ENCODE measurements at regions not wholly inside any gene's neighbourhood (a gene's known extent, or its start where the extent isn't known, plus 50 kb on each side); places are given as distances from the start of the nearest gene placed in this dataset.

DNA sequence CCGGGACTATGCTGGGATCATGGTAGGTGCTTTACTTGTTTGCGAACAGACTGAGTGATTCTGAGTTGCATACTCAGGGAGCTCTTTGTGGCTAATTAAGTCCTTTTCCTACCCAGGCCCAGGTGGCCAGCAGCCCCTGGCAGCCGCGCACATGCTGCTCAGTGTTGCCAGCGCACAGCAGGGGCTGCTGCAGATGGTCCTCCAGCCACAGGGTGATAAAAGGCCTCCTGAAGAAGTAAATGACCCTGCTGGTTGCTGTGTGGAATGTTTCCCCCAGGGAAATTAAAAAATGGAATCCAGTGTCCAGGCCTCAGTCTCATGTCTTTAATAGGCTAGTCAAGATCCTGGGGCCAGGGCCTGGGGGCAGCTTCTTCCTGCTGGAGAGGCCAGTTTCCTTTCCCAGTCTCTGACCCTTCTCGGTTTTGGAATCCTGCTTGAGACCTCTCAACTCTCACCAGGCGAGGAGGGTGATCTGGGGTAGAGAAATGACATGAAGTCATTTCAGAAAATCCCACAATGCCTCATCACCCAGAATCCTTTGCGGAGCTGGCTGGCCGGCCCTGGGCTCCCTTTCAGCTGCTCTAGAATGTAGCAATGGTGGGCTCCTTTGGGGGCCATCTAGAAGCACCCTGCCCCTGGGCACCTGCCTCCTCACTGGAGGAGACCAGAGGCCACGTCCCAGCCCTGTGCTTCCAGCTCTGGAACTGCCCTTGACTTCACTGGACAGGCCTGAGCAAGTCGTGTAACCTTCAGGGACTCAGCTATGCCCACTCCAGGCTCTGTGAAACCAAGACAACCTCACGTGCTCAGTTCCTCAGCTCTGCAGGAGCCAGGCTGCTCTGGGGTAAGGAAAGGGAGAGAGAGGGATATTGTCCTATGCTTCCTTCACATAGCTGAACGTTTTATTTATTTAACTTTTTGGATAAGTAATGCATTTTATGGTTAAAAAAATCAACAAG is 131.4 kb downstream of the MRPS6 start:
- H3K27me3 ChIP-seq (ENCODE audit: insufficient read depth, low read length): no peaks in the 10 kb centered on the region
- H2AFZ ChIP-seq (ENCODE audit: low read depth, low read length): no peak overlapping the region
- H3K9me3 ChIP-seq (ENCODE audit: low read length): no peaks in the 10 kb centered on the region
- no peaks in the 10 kb centered on the region for H3K36me3 ChIP-seq (ENCODE audit: insufficient read depth, low read length)
- H3K4me1 ChIP-seq (ENCODE audit: insufficient read depth, low read length): peaks cover 25% of the 10 kb centered on the region
- no peak overlapping the region for H3K4me3 ChIP-seq (ENCODE audit: low read length)

DNA sequence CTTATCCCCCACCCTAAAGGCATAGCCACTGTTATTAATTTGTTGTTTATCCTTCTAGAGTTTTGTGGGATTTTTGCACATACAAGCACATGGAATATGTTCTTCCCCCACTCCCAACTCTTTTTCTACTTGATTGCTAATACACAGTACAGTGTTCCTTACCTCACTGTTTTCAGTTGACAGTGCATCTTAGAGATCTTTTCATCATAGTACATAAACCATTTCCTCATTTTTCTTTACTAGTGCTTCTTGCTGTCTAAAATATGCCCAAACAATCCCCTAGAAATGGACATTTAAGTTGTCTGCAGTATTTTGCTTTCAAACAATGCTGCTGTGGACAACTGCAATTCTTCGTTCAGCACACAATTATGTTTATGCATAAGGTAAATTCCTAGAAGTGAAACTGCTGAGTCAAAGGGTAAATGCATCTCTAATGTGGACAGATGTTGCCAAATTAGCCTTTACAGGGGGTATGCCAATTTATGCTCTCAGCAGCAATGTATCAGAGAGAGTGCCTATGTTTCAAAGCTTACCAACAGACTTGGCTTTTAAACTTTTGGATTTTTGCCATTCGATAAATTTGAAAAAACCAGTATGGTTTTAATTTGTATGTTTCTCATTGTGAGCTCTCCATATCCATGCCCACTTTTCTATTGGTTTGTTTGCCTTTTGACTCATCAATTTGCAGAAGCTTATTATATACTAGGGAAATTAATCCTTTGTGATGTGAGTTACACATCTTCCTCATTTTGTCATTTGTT is 132.6 kb downstream of the MRPS6 start:
- Histone ChIP-seq H2AFZ (ENCODE audit: low read depth, low read length) (no peak overlapping the region), H3K4me3 (ENCODE audit: low read length) (no peak overlapping the region), H3K4me1 (ENCODE audit: insufficient read depth, low read length) (peaks cover 25% of the 10 kb centered on the region), H3K9me3 (ENCODE audit: low read length) (no peaks in the 10 kb centered on the region), H3K36me3 (ENCODE audit: insufficient read depth, low read length) (no peaks in the 10 kb centered on the region), H3K27me3 (ENCODE audit: insufficient read depth, low read length) (no peaks in the 10 kb centered on the region)

DNA sequence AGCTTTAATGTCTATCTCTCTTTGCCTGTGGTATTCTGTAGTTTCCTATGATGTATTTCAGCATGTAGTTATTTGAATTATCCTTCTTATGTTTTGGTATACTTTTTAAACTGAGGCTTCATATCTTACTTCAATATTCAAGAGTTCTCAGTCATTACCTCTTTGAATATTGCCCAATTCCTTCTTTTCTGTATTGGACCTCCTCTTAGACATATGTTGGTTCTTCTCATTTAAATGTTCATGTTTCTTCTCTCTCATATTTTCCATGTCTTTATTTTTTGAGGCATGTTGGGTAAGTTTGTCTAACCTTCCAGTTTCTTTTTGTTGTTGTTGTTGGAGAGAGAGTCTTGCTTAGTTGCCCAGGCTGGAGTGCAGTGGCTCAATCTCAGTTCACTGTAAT is 140.6 kb downstream of the MRPS6 start:
- no peaks in the 10 kb centered on the region for H3K27me3 ChIP-seq (ENCODE audit: insufficient read depth, low read length)
- no peaks in the 10 kb centered on the region for H3K9me3 ChIP-seq (ENCODE audit: low read length)
- H2AFZ ChIP-seq (ENCODE audit: low read depth, low read length): no peak overlapping the region
- no peaks in the 10 kb centered on the region for H3K4me1 ChIP-seq (ENCODE audit: insufficient read depth, low read length)
- H3K4me3 ChIP-seq (ENCODE audit: low read length): no peak overlapping the region
- H3K36me3 ChIP-seq (ENCODE audit: insufficient read depth, low read length): no peaks in the 10 kb centered on the region

DNA sequence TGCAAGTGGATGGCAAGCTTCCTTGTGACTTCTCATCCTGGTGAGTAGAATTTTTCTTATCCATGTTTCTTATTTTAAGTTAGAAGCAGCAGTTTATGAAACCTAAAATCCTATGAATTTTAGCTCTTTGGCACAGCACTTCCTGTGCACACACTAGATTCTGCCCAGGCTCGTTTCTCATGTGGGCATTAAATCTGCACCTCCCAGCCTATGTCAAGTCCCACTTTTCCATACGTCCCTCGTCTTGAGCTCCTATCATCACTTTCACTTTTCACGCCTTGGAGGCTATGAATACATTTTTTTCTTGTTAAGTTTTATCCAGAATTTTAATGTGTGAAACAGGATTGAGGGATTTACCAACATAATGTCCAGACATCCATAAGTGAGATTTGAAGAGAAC is 142.1 kb downstream of the MRPS6 start:
- Histone ChIP-seq H2AFZ (ENCODE audit: low read depth, low read length) (no peak overlapping the region), H3K27me3 (ENCODE audit: insufficient read depth, low read length) (no peaks in the 10 kb centered on the region), H3K9me3 (ENCODE audit: low read length) (no peaks in the 10 kb centered on the region), H3K4me3 (ENCODE audit: low read length) (no peak overlapping the region), H3K36me3 (ENCODE audit: insufficient read depth, low read length) (no peaks in the 10 kb centered on the region), H3K4me1 (ENCODE audit: insufficient read depth, low read length) (no peaks in the 10 kb centered on the region)

DNA sequence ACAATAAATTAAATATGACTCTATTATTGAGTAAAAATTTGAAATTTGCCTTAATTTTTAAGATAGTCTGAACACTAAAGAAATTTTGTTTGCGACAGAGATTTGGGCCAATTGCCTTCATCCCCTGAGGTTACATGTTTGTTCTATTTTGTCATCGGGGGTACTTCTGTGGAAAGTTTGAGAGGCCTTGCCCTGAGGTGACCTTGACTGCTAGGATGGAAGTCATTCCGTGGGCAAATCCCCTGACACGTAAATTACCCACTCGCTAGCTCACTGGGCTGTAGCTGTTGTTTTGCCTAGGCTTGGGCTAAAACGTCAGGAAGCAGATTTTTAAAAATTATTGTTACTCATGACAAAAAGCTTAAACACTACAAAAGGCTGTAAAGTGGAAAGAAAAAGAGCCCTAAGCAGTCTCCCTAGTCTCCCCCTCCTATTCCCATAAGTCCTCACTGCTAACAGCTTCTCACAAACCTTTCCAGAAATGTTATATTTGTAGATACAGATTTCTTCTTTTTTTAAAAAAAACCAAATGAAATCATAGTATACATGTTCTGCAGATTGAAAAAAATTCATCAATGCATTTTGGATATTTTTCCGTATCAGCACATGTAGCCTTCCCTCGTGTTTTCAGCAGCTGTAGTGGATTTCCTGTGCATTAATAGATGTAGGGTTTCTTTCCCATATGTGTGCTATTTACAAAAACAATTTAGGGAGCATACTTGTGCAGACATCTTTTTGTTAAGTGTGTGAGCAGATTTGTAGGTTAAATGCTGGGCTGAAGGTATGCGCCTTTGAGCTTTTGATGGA is 142.7 kb downstream of the MRPS6 start:
- Histone ChIP-seq H3K36me3 (ENCODE audit: insufficient read depth, low read length) (no peaks in the 10 kb centered on the region), H3K4me3 (ENCODE audit: low read length) (no peak overlapping the region), H2AFZ (ENCODE audit: low read depth, low read length) (no peak overlapping the region), H3K9me3 (ENCODE audit: low read length) (no peaks in the 10 kb centered on the region), H3K4me1 (ENCODE audit: insufficient read depth, low read length) (no peaks in the 10 kb centered on the region), H3K27me3 (ENCODE audit: insufficient read depth, low read length) (no peaks in the 10 kb centered on the region)

DNA sequence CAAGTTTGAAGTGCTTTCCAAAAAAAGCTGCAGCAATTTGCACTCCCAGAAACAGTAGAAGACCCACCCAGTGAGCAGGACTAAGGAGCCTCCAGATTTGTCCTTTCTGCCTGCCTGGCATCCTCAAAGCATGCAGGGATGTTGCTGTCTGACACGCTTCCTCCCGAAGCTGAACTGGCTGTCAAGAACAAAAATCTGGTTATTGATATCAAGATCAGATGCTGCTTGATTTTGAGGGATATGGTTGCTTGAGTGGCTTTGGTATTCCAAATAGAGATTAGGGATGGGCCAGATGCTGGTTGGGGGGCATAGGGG is 143.3 kb downstream of the MRPS6 start:
- H3K27me3 ChIP-seq (ENCODE audit: insufficient read depth, low read length): no peaks in the 10 kb centered on the region

DNA sequence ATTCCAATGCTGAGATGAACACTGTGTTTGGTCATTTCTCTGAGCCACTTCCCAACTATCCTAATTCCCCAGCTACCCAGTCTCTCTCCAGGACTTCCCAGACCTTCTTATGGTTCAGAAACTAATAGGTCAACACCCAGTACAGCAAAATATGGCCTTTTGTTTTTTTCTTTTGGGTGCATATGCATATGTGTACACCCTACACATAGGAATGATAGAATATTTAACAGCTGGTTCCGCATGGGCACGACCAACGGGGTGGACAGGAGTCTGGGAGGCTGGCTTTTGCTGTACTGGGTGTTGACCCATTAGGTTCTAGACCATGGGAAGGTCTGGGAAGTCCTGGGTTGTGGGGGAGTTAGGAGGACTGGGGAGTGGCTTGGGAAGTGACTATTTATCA is 143.9 kb downstream of the MRPS6 start:
- Histone ChIP-seq H3K9me3 (ENCODE audit: low read length) (no peaks in the 10 kb centered on the region), H2AFZ (ENCODE audit: low read depth, low read length) (no peak overlapping the region)

More for the DNA sequence above, 143.3 kb downstream of the MRPS6 start:
- Histone ChIP-seq H2AFZ (ENCODE audit: low read depth, low read length) (no peak overlapping the region), H3K36me3 (ENCODE audit: insufficient read depth, low read length) (no peaks in the 10 kb centered on the region), H3K4me1 (ENCODE audit: insufficient read depth, low read length) (no peaks in the 10 kb centered on the region), H3K4me3 (ENCODE audit: low read length) (no peak overlapping the region), H3K9me3 (ENCODE audit: low read length) (no peaks in the 10 kb centered on the region)

DNA sequence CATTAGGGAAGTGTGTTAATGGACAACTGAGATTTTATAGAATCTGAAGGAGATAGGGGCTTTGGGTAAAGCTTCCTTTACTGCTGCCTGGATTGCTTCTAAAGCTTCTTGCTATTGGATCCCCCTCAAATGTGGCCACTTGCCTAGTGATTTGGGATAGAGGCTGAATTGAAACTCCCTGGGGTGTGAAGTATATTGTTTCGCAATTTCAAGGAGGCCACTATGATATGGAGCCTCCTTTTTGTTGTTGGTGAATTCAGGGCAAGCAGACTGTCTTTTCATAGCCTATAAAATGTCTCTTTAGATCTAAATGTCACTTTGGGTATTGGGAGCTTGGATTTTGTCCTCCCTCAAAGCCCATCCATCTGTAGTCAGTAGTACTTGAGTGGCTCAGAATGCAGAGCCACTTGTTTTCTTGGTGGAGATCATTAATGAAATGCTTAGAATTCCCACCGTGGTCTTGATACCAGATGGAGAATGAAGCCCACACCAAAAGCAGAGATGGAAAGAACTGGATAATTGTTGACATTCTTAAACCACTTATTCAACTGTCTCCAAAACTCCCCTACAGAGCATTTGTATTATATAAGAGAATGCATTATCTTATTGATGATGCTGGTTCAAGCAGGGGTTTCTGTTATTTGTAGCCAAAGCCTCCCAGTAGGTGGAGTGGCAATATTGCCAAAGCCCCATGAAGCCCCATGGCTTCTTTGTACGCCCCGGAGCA is 144.3 kb upstream of the KCNE2 start:
- no peaks in the 10 kb centered on the region for H3K27me3 ChIP-seq (ENCODE audit: insufficient read depth, low read length)
- H3K9me3 ChIP-seq (ENCODE audit: low read length): no peaks in the 10 kb centered on the region
- H3K36me3 ChIP-seq (ENCODE audit: insufficient read depth, low read length): no peaks in the 10 kb centered on the region
- H2AFZ ChIP-seq (ENCODE audit: low read depth, low read length): no peak overlapping the region
- no peak overlapping the region for H3K4me3 ChIP-seq (ENCODE audit: low read length)
- no peaks in the 10 kb centered on the region for H3K4me1 ChIP-seq (ENCODE audit: insufficient read depth, low read length)

More for the DNA sequence above, 143.9 kb downstream of the MRPS6 start:
- Histone ChIP-seq H3K4me3 (ENCODE audit: low read length) (no peak overlapping the region), H3K27me3 (ENCODE audit: insufficient read depth, low read length) (no peaks in the 10 kb centered on the region), H3K36me3 (ENCODE audit: insufficient read depth, low read length) (no peaks in the 10 kb centered on the region), H3K4me1 (ENCODE audit: insufficient read depth, low read length) (no peaks in the 10 kb centered on the region)

DNA sequence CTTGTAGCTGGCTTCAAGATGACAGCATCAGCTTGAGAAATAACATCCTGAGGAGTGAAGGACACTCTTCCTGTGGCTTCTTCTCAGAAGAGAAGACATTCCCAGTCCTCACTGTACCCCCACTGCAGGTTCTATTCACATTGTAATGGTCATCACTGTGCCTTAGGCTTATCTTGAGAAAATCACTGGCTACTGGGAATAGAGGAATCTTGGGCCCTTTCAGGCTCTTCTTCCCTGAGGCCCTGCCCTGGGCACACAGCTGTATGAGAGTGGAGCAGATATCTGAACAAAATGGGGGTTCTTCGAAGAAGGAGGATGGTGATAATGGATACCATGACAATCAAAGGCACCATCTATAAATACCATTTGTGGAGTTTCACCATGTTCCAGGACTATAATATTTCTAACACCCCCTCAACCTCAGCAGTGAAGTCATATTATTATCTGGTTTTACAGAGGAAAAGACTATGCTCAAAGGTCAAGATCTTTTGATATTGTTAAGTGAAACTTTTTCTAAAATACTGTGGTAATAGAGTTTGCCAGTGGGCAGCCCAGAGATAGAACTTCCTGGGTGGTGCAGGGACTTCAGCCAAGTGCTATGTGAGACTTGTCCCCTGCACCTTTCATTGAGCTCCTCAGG is 143.1 kb upstream of the KCNE2 start:
- no peaks in the 10 kb centered on the region for H3K9me3 ChIP-seq (ENCODE audit: low read length)
- H2AFZ ChIP-seq (ENCODE audit: low read depth, low read length): no peak overlapping the region
- H3K36me3 ChIP-seq (ENCODE audit: insufficient read depth, low read length): no peaks in the 10 kb centered on the region
- no peak overlapping the region for H3K4me3 ChIP-seq (ENCODE audit: low read length)
- no peaks in the 10 kb centered on the region for H3K27me3 ChIP-seq (ENCODE audit: insufficient read depth, low read length)
- no peaks in the 10 kb centered on the region for H3K4me1 ChIP-seq (ENCODE audit: insufficient read depth, low read length)

DNA sequence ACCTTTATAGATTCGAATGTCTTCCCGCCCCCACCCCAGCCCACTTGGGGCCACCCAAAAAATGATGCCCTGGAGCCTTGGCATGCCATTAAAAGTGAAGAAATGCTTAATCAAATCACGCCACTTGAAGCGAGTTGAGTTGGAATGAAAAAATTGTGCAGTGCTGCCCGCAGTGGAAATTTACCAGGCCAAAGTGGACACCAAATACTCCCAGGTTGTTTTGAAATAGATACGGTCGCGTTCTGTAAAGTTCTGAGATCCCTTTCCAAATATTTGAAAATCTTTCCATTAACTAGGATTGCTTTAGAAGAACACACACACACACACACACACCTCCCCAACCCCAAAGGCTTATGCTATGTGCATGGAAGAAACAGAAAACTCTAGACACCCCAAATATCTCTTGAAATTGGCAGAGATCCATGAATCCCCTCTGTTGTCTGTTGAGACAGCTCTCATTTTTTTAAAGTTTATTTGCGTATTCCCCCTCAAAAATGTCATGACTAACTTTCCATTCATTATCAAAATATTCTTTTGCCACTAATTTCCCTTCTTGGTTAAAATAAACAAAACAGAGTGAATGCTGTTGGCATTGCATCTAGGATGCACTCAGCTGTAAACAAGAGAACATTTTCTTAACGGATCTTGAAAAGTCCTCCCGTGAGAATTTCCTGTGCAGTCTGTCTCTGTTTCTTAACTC is 142.3 kb upstream of the KCNE2 start:
- no peaks in the 10 kb centered on the region for H3K4me1 ChIP-seq (ENCODE audit: insufficient read depth, low read length)
- no peak overlapping the region for H3K4me3 ChIP-seq (ENCODE audit: low read length)
- no peaks in the 10 kb centered on the region for H3K27me3 ChIP-seq (ENCODE audit: insufficient read depth, low read length)
- H2AFZ ChIP-seq (ENCODE audit: low read depth, low read length): no peak overlapping the region
- no peaks in the 10 kb centered on the region for H3K36me3 ChIP-seq (ENCODE audit: insufficient read depth, low read length)
- no peaks in the 10 kb centered on the region for H3K9me3 ChIP-seq (ENCODE audit: low read length)

DNA sequence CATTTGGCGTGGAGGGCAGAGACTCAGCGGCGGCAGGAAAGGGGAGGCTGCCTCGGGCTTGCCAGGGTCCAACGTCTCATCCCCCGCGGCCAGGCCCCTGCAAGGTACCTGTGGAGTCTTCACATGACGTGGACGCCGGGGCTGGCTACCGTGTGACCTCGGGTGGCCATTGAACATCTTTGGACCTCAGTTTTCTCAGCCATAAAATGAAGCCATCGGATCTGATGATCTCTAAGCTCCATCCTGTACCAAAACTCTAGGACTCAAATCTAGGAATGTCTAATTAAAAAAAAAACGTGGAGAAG is 141.8 kb upstream of the KCNE2 start:
- Histone ChIP-seq H3K36me3 (ENCODE audit: insufficient read depth, low read length) (no peaks in the 10 kb centered on the region), H3K4me3 (ENCODE audit: low read length) (no peak overlapping the region), H2AFZ (ENCODE audit: low read depth, low read length) (no peak overlapping the region), H3K27me3 (ENCODE audit: insufficient read depth, low read length) (no peaks in the 10 kb centered on the region), H3K4me1 (ENCODE audit: insufficient read depth, low read length) (no peaks in the 10 kb centered on the region), H3K9me3 (ENCODE audit: low read length) (no peaks in the 10 kb centered on the region)

DNA sequence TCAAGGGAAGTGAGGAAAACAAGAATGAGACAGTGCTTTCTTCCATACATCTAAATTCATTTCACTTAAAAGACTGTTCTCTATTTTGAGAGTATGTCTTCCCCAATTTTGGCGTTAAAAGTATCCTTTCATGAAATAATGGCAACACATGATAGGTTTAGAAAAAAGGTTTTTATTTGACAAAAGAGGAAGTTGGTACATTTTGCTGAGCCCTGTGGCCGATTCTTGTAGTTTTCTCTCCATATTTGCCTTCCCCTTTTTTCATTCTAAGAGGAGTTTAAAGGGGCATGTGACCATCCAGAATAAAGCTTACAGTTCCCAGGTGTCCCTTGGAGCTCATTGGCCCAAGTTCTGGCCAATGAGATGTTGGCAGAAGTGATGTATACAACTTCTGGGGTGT is 140.4 kb upstream of the KCNE2 start:
- Histone ChIP-seq H3K27me3 (ENCODE audit: insufficient read depth, low read length) (no peaks in the 10 kb centered on the region), H3K36me3 (ENCODE audit: insufficient read depth, low read length) (no peaks in the 10 kb centered on the region), H3K4me3 (ENCODE audit: low read length) (no peak overlapping the region), H3K9me3 (ENCODE audit: low read length) (no peaks in the 10 kb centered on the region), H3K4me1 (ENCODE audit: insufficient read depth, low read length) (no peaks in the 10 kb centered on the region), H2AFZ (ENCODE audit: low read depth, low read length) (no peak overlapping the region)

All from neuron (in vitro differentiated cells).